ENCODE measurements at regions not wholly inside any gene's neighbourhood (a gene's known extent, or its start where the extent isn't known, plus 50 kb on each side); places are given as distances from the start of the nearest gene placed in this dataset.

DNA sequence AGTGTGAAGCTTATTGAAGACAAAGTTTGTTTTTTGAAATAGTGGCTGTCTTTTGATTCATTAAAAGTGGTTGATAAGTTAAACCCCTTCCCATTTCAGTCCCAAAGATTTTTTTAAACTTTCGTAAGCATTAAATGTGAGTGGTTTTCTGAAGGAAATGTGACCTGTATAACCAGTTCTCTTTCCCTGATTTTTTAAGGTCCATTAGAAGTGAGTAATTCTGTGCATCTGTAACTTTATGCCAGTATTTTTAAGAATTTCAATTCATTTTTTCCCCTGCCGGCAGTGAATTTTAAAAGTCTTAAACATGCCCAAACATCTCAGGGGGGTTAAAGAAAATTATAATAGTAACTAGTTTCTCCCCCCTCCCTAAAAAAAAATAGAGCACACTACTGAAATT, 254.6 kb upstream of the SP8 start:
- DNase-seq: no peak

DNA sequence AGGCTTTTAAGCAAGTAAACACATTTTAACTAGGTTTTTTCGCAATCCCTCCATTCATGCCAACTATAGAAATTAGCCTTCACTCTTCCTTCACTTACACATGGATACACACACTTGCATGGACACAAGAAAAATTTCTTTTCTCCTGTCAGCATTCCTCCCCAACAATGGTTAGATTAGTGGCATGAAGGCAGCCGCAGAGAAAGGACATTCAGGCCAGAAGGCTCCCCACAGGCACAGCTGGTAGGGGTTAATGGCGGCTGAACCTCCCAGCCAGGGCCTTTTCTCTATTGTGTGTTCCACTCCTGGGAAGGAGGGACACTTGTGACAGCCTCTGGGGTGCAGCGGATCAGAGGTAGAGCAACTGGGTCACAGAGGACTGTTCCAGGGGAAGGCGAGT, 255.0 kb upstream of the SP8 start:
- no peak for DNase-seq

DNA sequence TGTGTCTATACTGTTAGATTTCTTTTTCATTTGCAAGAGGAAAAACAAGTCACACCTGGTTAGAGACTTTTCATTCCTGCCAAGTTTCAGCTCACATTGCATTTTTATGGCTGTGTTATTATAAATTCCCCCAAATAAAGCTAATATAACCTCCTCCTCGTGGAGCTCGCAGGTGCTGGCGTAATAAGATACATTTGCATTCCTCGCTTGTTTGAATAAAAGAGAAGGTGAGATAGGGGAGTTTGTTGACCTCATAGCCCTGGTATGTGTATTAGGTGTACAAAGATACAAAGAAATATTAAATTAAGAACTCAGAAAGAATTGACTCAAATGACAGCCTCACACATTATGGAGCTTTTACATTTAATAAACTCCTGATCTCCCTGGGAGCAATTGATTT, 257.7 kb upstream of the SP8 start:
- no peak for DNase-seq

- DNase-seq: no peak
These were observed 258.4 kb upstream of the SP8 start for GRCh38 chr7:21044913-21045568.

- no peak for DNase-seq
These were observed 265.2 kb upstream of the SP8 start for GRCh38 chr7:21051865-21052264.

GRCh38 chr7:21054427-21055112, 267.9 kb upstream of the SP8 start:
- DNase-seq: no peak

GRCh38 chr7:21059069-21059468, 272.4 kb upstream of the SP8 start:
- DNase-seq: no peak

- DNase-seq: no peak
These were observed 276.4 kb upstream of the SP8 start for GRCh38 chr7:21063106-21063505.

DNA sequence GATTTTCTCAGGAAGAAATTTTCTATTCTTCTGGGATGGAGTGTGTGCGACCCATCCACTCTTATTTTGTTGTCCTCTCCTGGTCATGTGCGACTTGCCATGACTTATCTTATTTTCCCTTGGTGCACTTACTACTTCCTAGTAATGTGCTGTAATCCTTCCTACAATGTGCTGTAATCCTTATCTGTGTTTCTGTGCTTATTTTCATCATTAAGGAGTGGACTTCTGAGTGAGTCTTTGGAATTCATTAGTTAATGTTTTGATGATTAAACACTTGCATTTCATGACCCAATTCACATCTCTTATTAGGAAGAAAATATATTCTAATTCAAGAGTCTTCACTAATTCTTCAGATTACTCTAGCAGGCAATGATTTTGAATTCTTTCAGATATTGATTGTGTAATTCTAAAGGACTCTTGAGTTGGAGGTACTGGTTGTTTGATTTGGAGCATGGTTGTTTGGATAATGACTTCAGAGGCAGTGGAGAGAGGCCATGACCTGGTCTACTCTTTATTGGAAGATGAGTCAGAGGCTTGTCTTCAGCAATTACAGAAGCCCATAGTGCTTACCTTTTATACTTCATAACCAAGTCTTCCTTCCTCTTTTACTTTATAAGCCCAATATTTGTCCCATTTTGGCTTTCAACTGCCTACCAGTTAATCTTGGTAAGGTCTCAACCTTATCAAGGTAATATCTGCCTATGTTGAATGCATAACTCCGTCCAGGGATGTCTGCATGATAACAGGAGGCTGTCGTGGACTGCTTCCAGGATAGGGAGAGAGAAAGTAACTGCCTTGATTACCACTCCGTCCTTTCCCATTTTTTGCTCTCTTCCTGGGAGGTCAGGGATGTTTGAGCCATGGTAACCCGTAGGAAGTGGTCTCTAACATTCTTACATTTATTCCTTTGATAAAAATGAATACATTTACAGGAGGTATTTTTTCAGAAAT, 278.3 kb upstream of the SP8 start:
- no peak for DNase-seq

GRCh38 chr7:21066221-21066620, 279.5 kb upstream of the SP8 start:
- DNase-seq: no peak

- no peak for DNase-seq
These were observed 280.5 kb upstream of the SP8 start for GRCh38 chr7:21067216-21067615.

DNA sequence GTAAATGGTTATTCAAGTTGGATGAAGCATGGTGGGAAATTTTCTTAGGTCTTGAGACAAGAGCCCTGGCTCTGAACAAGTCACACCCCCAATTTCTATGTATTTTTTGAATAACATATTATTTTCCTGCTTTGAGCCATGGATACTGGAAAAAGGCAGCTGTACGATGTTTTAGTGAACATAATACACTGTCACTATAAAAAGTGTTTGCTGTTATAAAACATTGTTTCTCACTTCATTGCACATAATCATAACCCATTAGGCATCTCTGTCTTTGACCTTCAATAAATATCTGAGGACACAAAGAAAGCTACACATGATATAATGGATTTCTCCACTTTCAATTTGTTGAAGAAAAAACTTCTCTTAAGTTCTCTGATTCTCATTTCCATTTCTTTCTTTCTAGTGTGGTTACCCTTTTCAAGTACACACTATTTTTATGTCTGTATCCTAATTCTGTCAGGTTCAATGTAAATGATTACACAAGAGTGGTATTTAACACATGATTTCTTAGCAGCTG, 283.9 kb upstream of the SP8 start:
- no peak for DNase-seq

DNA sequence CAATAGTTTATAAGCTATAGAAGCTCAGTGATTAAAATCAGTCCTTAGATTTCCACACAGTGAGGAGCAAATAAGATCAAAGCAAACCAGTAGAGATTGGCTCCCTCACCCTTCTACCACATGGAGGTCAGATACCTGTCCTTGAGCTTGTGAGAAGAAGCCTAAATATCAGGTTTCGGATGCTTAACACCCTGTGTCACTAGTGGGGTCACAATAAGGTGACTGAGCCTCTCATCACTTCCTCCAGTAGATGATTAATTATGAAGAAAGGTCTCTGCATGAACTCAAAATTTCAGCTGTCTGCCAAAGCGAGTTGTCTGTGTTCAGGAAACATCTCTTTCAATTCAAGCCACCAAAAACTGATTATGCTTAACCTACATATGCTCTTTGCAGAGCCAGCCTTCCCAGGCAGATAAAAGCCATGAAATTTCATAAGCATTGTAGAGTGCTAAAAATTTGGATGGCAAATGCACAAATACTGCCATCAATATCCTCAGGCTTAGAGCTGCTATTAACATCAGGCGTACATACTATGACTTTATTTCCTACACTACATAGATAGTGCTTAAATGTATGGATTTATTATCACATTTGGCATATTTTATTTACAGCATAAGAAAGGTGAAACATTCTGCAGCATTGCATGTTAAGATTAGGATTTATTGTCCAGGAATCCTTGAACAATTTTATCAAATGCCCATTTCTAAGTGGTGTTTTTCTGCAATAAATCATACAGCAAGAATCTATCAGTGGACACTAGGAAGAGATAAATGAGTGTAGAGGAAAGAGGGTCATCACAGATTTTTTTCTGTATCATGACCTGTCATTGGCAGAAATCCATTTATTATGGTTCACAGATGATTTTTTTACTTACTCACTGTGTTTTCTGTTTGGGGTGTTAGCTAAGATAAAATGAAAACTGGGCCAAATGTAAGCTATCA, 285.1 kb upstream of the SP8 start:
- DNase-seq: no peak

DNA sequence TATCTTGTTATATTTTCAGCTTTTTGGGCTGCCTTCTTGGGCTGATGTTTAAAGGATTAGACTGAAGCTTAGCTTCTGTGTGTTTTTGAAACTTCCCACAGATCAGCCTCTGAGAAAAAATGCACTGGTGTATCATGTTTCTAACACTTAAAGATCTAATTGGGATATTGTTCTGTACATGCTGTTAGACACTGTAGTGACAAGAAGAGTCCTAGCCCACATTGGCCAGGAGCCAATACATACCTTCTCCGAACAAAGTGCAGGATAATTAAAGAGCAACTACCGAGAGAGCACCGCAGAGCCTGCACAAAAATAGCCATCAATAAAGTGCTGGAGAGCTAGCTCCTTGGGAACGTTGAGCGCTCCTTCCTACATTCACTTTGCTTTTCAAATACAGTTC, 289.4 kb upstream of the SP8 start:
- no peak for DNase-seq

GRCh38 chr7:21076574-21076973, 289.9 kb upstream of the SP8 start:
- DNase-seq: no peak

DNA sequence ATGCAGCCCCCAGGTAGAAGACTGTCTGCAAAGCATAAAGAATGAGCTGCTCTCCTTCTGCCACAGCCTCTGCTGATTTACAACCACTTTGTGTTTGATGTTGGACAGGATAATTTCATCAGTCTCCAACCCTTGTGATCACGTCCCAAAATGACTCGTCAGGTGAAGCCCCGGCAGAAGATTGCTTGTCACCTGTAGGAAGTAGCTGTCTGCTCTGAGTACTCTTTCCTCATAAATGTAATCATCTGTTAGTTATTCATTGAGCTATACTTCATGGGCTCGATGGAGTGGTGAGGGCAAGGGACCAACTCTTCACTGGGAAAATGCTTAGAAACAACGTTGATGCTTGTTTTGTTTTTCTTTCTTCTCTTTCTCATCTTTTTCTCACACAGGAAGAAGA, 290.9 kb upstream of the SP8 start:
- no peak for DNase-seq

DNA sequence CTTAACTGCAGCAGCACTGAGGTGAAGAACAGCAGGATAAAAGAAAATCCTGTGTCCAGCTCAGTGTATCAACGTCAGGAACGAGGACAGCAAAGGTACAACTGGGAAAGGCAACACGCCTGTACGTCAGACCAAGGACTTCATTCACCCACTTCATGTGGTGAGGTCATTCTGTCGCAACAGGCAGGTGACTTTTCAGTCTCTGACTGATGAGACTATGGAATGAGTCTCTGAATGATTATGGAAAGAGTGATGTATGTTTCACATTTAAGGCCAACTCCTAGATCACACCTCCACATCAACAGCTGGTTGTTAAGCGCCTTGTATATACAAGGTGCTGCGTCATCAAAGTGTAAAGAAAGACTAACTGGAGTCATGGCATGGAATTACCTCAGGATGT, 297.6 kb upstream of the SP8 start:
- no peak for DNase-seq

- DNase-seq: no peak
These were observed 300.0 kb upstream of the SP8 start for GRCh38 chr7:21086688-21087087.

DNA sequence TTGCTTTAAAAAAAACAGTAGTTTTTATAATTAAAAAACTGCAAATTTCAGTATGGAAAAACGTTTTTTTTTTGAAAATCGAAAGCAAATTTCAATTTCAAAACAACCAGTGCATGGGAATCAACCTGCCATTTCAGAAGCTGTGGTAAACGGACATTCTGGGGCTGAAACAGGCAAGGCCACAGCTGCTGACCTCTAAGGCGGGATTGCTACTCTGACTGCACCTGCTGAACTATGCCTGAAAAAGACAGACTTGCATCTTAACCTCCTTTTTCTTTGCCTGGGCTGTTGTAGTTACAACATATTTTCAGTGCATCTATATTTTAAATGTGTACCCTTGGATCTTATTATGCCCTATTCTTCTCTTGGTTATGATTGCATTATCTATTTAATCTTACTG, 303.0 kb upstream of the SP8 start:
- DNase-seq: no peak

- DNase-seq: no peak
These were observed 306.3 kb upstream of the SP8 start for GRCh38 chr7:21092766-21093702.

DNA sequence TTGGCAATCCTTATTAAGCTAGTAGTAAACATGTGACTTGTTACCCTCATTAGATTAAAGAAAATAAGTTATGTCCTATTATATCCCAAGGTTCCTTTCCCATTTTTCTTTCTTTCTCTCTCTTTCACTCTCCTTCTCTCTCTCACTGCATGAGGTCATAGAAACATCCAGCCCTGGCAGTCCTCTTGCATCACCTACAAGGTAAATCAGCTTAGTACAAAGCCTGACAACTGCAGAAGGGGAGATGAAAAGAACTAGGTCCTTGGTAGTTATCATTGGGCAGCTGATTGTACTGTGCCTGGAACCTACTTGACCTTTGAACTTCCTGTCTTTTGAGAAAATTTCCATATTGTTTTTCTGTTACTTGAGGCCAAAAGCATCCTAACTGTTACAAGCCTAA, 307.9 kb upstream of the SP8 start:
- no peak for DNase-seq
